ENCODE measurements at regions not wholly inside any gene's neighbourhood (a gene's known extent, or its start where the extent isn't known, plus 50 kb on each side); places are given as distances from the start of the nearest gene placed in this dataset.
"Not testable (repeated sequence)": the region's sequence is repeated elsewhere in the genome, so short reads cannot be mapped to it uniquely, and the experiment has no call there.

GRCh38 chr10:55747244-55747643 lies 613.8 kb downstream of the ZWINT start:
- DNase-seq (ENCODE audit: low spot score) = no peak
- TF ChIP-seq CTCF (IDR thresholded peaks at IDR 0.05) = no peak
- ATAC-seq (ENCODE audit: low FRiP score) = peak; percentile 97

- no peak for DNase-seq (ENCODE audit: low spot score)
- no peak for TF ChIP-seq CTCF (IDR thresholded peaks at IDR 0.05)
- ATAC-seq (ENCODE audit: low FRiP score) = no peak
These were observed 615.1 kb downstream of the ZWINT start for GRCh38 chr10:55746002-55746401.

GRCh38 chr10:55742487-55742886 lies 618.6 kb downstream of the ZWINT start:
- ATAC-seq (ENCODE audit: low FRiP score) (no peak), DNase-seq (ENCODE audit: low spot score) (no peak)
- no peak for TF ChIP-seq CTCF (IDR thresholded peaks at IDR 0.05)

GRCh38 chr10:55740767-55741166 lies 620.3 kb downstream of the ZWINT start:
- DNase-seq (ENCODE audit: low spot score); ATAC-seq (ENCODE audit: low FRiP score): not testable (repeated sequence)

- ATAC-seq (ENCODE audit: low FRiP score) (no peak), DNase-seq (ENCODE audit: low spot score) (no peak)
- TF ChIP-seq CTCF (IDR thresholded peaks at IDR 0.05) = no peak
These were observed 620.9 kb downstream of the ZWINT start for GRCh38 chr10:55740110-55740509.

GRCh38 chr10:55734112-55734511 lies 626.9 kb downstream of the ZWINT start:
- TF ChIP-seq CTCF (IDR thresholded peaks at IDR 0.05) = no peak
- no peak for DNase-seq (ENCODE audit: low spot score)
- peak; percentile 71 for ATAC-seq (ENCODE audit: low FRiP score)

- no peak for TF ChIP-seq CTCF (IDR thresholded peaks at IDR 0.05)
These were observed 656.1 kb downstream of the ZWINT start for GRCh38 chr10:55704950-55705349.

GRCh38 chr10:55668326-55668922 lies 692.6 kb downstream of the ZWINT start:
- TF ChIP-seq CTCF (IDR thresholded peaks at IDR 0.05) = no peak
- no peak for ATAC-seq (ENCODE audit: low FRiP score)

More at GRCh38 chr10:55704950-55705349, 656.1 kb downstream of the ZWINT start:
- ATAC-seq (ENCODE audit: low FRiP score) = no peak
- DNase-seq (ENCODE audit: low spot score) = no peak

More at GRCh38 chr10:55668326-55668922, 692.6 kb downstream of the ZWINT start:
- no peak for DNase-seq (ENCODE audit: low spot score)

Measured in omental fat pad (tissue), 3 donors.